Ovary (tissue), 3 donors: ENCODE measurements at regions not wholly inside any gene's neighbourhood (a gene's known extent, or its start where the extent isn't known, plus 50 kb on each side); places are given as distances from the start of the nearest gene placed in this dataset.

Experiments
- CTCF ChIP-seq, 3 donors: fragments of 450-650 bp in 2 of 3; fragments of 200-600 bp in 1 of 3; IDR thresholded peaks; one replicate each; pipeline versions ENCODE4 v1.5.1 to v1.8.0; 2016 to 2022; ENCODE audit warnings: antibody characterized with exemption in 3 of 3, mild to moderate bottlenecking in 1 of 3
- EP300 ChIP-seq: sonication (generic); formaldehyde crosslinking; IDR thresholded peaks from one replicate; pipeline ENCODE4 v1.6.1; 2017; ENCODE audit warnings: antibody characterized with exemption
- POLR2A ChIP-seq: fragments of 450-650 bp; IDR thresholded peaks from one replicate; pipeline ENCODE4 v1.6.1; 2017; ENCODE audit warnings: antibody characterized with exemption, mild to moderate bottlenecking, moderate library complexity
- donor health status: DM: no; HTN: no; CAD: no.

GRCh38 chr1:234675006-234675405 lies 65.0 kb upstream of the IRF2BP2 start:
- TF ChIP-seq CTCF (IDR thresholded peaks at IDR 0.05) (no peak), POLR2A (no peak), EP300 (no peak)
